Osteoblast (primary cell): ENCODE measurements at regions not wholly inside any gene's neighbourhood (a gene's known extent, or its start where the extent isn't known, plus 50 kb on each side); places are given as distances from the start of the nearest gene placed in this dataset.

Source experiments
- DNase-seq: peaks from one replicate; pipeline ENCODE4 v3.0.0; 2011; ENCODE audit warnings: low spot score, mixed read lengths; ENCODE audit not compliant: insufficient read length; ENCODE audit errors: missing footprints
- H2AFZ ChIP-seq: 2 replicates; pipeline ENCODE4 v1.6.0; 2011; ENCODE audit warnings: mild to moderate bottlenecking, low read length
- H3K27ac ChIP-seq: 2 replicates; pipeline ENCODE4 v1.5.1; 2011; ENCODE audit warnings: mild to moderate bottlenecking, low read depth, low read length, moderate library complexity
- H3K27me3 ChIP-seq: 2 replicates; pipeline ENCODE4 v1.6.0; 2012; ENCODE audit warnings: mild to moderate bottlenecking, control low read depth, inconsistent platforms, low read length, moderate library complexity; ENCODE audit not compliant: insufficient read depth
- H3K36me3 ChIP-seq: 2 replicates; pipeline ENCODE4 v1.5.1; 2011; ENCODE audit warnings: mild to moderate bottlenecking, low read length, control low read depth, moderate library complexity; ENCODE audit not compliant: insufficient read depth
- H3K4me1 ChIP-seq: 2 replicates; pipeline ENCODE4 v1.5.1; 2011; ENCODE audit warnings: mild to moderate bottlenecking, low read length, control low read depth, moderate library complexity; ENCODE audit not compliant: insufficient read depth
- H3K4me2 ChIP-seq: 2 replicates; pipeline ENCODE4 v1.6.0; 2011; ENCODE audit warnings: mild to moderate bottlenecking, low read length; ENCODE audit not compliant: insufficient read depth
- H3K4me3 ChIP-seq: fragments of 200-600 bp; sonication (generic); 3 replicates; pipeline ENCODE4 v1.5.1; 2012; ENCODE audit warnings: mild to moderate bottlenecking, low read length, inconsistent platforms; ENCODE audit not compliant: insufficient read depth
- H3K79me2 ChIP-seq: 2 replicates; pipeline ENCODE4 v1.6.0; 2012; ENCODE audit warnings: mild to moderate bottlenecking, low read length, control low read depth, inconsistent platforms; ENCODE audit not compliant: insufficient read depth
- H3K9me3 ChIP-seq: 2 replicates; pipeline ENCODE4 v1.5.1; 2011; ENCODE audit warnings: low read depth, low read length, control low read depth
- H4K20me1 ChIP-seq: 2 replicates; pipeline ENCODE4 v1.6.0; 2012; ENCODE audit warnings: mild to moderate bottlenecking, low read length, control low read depth; ENCODE audit not compliant: insufficient read depth
- CTCF ChIP-seq: IDR thresholded peaks from 2 replicates; pipeline ENCODE4 v1.5.1; 2011; ENCODE audit warnings: mild to moderate bottlenecking, low read depth, low read length, moderate library complexity; ENCODE audit errors: extremely low read depth

GRCh38 chr3:71872256-71872655 lies 87.3 kb upstream of the PROK2 start:
- no peaks in the 10 kb centered on the region for H3K9me3 ChIP-seq
- H2AFZ ChIP-seq = no peak overlapping the region
- H3K79me2 ChIP-seq = no peaks in the 10 kb centered on the region
- no peak overlapping the region for H3K4me2 ChIP-seq
- H3K27me3 ChIP-seq = peaks cover 21% of the 10 kb centered on the region
- no peaks in the 10 kb centered on the region for H4K20me1 ChIP-seq
- no peak overlapping the region for H3K27ac ChIP-seq
- no peak for DNase-seq
- no peak overlapping the region for H3K4me3 ChIP-seq
- H3K4me1 ChIP-seq = no peaks in the 10 kb centered on the region
- no peaks in the 10 kb centered on the region for H3K36me3 ChIP-seq
- no peak for TF ChIP-seq CTCF

- DNase-seq = no peak
- H3K27me3 ChIP-seq = peaks cover 24% of the 10 kb centered on the region
- H3K9me3 ChIP-seq = no peaks in the 10 kb centered on the region
- H3K36me3 ChIP-seq = no peaks in the 10 kb centered on the region
- H2AFZ ChIP-seq = no peak overlapping the region
- no peaks in the 10 kb centered on the region for H3K4me1 ChIP-seq
- no peaks in the 10 kb centered on the region for H3K79me2 ChIP-seq
- no peak overlapping the region for H3K27ac ChIP-seq
- no peak overlapping the region for H3K4me3 ChIP-seq
- TF ChIP-seq CTCF = no peak
- H4K20me1 ChIP-seq = no peaks in the 10 kb centered on the region
- H3K4me2 ChIP-seq = no peak overlapping the region
These were observed 86.1 kb upstream of the PROK2 start for GRCh38 chr3:71870966-71871512.

- Histone ChIP-seq H3K27ac (no peak overlapping the region), H3K79me2 (no peaks in the 10 kb centered on the region), H3K9me3 (no peaks in the 10 kb centered on the region), H4K20me1 (no peaks in the 10 kb centered on the region), H2AFZ (no peak overlapping the region), H3K27me3 (peaks cover 43% of the 10 kb centered on the region), H3K4me1 (no peaks in the 10 kb centered on the region), H3K36me3 (no peaks in the 10 kb centered on the region), H3K4me3 (no peak overlapping the region), H3K4me2 (no peak overlapping the region)
- DNase-seq = no peak
- no peak for TF ChIP-seq CTCF
These were observed 83.9 kb upstream of the PROK2 start for GRCh38 chr3:71868876-71869275.

GRCh38 chr3:71865727-71866126 lies 80.8 kb upstream of the PROK2 start:
- no peaks in the 10 kb centered on the region for H3K36me3 ChIP-seq
- no peaks in the 10 kb centered on the region for H3K9me3 ChIP-seq
- H3K79me2 ChIP-seq = no peaks in the 10 kb centered on the region
- no peak overlapping the region for H2AFZ ChIP-seq
- no peaks in the 10 kb centered on the region for H3K4me1 ChIP-seq
- H4K20me1 ChIP-seq = no peaks in the 10 kb centered on the region
- no peak overlapping the region for H3K27ac ChIP-seq
- H3K27me3 ChIP-seq = peaks cover 42% of the 10 kb centered on the region
- H3K4me3 ChIP-seq = no peak overlapping the region
- no peak for TF ChIP-seq CTCF
- no peak for DNase-seq
- H3K4me2 ChIP-seq = no peak overlapping the region
